HT-29 (cell line): ENCODE measurements at regions not wholly inside any gene's neighbourhood (a gene's known extent, or its start where the extent isn't known, plus 50 kb on each side); places are given as distances from the start of the nearest gene placed in this dataset.

Experiments
- DNase-seq: peaks from one replicate; pipeline ENCODE4 v3.0.0-alpha.2; 2015; ENCODE audit warnings: low spot score

DNA sequence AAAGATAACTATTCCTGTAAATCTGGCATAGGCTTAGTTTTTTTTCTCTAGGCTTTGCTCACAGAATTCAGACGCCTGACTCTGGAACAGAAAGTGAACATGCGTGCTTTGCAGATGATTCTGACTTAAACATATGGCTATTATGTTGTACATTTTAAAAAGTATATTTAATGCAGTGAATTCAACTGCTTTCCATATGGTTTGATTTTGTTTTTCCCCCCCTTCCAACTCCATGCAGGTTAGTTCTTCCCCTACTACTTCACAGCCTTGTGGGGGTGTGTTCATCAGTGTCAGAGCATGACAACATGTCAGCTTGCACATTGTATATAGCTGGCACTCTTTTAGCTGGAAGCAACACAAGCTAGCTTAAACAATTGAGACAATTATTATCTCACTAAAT lies 226.8 kb downstream of the TMEM167A start:
- no peak for DNase-seq

DNA sequence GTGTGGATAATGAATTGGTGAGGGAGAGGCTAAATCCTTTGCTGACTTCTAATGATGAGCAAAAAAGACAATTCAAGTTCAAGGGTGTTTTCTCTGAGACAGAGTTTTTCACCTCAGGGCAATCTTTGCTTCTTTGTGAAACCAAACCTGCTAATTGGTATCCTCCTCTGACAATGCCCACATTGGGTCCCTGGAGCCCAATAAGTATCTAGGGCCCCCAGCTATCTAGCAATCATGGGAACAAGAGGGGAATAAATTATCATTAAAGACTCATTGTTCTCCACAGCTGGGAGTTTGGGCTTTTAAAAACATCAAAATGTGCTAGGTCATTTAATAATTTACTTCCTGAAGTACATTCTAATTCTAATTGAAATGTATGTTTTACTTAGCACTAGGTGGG lies 227.3 kb downstream of the TMEM167A start:
- no peak for DNase-seq

DNA sequence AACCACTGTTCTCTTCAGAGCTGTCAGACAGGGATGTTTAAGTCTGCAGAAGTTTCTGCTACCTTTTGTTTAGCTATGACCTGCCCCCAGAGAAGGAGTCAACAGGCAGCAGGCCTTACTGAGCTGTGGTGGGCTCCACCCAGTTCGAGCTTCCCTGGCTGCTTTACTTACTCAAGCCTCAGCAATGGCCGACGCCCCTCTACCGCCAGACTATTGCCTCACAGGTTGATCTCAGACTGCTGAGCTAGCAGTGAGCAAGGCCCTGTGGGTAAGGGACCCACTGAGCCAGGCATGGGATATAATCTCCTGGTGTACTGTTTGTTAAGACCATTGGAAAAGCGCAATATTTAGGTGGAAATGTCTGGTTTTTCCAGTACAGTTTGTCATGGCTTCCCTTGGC lies 229.6 kb downstream of the TMEM167A start:
- DNase-seq = no peak

DNA sequence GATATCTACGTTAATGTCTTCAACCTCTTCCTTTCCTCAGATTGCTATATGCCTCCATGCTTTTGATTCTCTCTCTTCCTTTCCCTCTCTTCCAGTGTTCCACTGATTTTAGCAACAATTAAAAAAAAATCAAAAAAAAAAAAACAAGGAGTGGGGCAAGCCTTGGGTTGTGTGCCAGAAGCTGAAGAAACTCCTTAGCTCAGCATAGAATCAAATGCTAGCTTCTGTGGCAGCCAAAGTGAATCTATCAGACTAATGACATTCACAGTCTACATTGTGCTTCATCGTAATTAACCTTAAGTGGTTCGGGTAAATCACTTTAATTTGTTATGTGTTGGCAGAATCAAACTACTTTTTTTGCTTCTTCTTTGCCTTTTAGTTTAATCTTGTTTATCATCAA lies 237.3 kb downstream of the TMEM167A start:
- no peak for DNase-seq

DNA sequence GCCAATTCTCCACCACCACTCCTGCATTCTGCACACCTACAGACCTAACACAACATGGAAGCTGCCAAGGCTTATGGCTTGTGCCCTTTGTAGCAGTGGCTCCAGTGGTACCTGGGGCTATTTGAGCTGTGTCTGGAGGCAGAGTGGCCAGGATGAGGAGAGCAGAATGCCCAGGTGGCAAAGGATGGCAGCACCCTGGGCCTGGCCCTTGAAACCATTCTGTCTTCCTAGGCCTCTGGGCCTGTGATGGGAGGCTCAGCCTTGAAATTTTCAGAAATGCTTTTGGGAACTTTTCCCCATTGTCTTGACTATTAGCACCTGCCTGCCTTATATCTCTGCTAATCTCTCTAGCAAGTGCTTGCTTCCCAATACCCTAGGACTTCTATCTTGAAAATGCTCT lies 241.7 kb downstream of the TMEM167A start:
- no peak for DNase-seq

DNA sequence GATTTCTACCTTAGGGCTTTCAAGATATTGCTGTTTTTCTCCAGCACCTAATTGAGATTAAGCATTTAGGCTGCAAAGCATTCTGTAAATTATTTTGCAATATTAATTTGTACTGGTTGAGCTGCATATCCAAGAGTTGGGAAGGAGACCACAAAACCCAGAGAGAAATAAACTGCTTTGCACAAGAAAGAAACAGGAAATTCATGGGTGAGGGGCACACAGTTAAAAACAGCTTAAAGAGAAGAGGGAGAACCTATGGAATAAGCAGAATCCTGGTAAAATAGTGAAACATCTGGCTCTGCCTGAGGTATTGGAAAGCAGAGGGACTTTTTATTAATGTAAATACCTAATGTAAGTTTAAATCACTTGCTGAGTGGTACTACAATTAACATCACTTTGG lies 243.0 kb downstream of the TMEM167A start:
- DNase-seq = no peak

DNA sequence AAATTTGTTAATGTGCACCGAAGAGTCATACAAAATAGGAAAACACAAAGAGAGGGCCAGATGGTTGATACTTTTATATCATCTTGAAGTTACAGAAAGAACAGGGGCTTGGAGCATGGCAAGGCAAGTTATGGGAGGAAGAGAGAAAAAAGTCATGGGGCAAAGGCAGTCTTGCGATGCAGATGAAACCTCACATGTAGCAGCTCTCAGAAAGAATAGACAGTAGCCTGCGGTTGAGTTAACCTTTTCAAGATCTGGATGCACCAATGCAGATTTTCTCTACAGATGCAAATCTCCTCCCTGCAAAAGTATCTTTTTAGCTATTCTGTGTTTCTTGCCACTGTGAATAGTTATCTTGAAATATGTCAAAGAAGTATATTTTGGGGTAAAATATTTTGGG lies 243.9 kb downstream of the TMEM167A start:
- no peak for DNase-seq

GRCh38 chr5:82832445-82832844 lies 244.7 kb downstream of the TMEM167A start:
- no peak for DNase-seq

DNA sequence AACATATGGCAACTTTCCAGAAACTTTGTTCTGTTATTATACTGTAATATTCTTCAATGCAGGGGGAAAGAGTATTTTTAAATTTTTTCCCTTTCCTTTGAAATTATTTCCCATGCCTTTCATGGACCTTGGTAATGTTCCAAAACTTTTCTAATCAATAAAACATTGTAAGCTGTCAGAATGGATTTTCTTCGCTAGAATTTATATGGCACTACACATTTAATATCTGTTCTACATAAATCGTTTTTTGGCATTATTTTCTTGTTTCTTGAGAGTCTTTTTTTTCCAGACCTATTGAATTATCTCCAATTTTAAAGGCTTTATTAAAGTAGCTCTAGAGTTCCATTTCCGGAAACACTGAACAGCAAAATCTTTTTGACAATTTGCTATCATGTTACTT lies 249.0 kb downstream of the TMEM167A start:
- no peak for DNase-seq

DNA sequence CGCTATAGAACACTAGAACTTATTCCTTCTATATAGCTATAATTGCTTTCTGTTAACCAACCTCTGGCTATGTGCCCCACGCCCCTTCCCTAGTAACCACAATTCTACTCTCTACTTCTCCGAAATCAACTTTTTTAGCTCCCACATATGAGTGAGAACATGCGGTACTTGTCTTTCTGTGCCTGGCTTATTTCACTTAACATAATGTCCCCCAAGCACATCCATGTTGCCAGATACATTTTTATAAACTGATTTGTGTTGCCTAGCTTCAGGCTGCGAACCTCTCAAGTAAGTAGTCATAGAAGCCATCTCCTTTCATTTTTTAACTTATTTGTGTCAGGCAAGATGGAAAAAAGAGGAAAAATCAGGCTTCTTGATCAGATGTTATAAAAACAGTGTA lies 249.5 kb downstream of the TMEM167A start:
- no peak for DNase-seq

- DNase-seq = no peak
Measured at GRCh38 chr5:82822634-82822927, 254.6 kb downstream of the TMEM167A start.

- DNase-seq = no peak
Measured at GRCh38 chr5:82821846-82822633, 255.2 kb downstream of the TMEM167A start.

DNA sequence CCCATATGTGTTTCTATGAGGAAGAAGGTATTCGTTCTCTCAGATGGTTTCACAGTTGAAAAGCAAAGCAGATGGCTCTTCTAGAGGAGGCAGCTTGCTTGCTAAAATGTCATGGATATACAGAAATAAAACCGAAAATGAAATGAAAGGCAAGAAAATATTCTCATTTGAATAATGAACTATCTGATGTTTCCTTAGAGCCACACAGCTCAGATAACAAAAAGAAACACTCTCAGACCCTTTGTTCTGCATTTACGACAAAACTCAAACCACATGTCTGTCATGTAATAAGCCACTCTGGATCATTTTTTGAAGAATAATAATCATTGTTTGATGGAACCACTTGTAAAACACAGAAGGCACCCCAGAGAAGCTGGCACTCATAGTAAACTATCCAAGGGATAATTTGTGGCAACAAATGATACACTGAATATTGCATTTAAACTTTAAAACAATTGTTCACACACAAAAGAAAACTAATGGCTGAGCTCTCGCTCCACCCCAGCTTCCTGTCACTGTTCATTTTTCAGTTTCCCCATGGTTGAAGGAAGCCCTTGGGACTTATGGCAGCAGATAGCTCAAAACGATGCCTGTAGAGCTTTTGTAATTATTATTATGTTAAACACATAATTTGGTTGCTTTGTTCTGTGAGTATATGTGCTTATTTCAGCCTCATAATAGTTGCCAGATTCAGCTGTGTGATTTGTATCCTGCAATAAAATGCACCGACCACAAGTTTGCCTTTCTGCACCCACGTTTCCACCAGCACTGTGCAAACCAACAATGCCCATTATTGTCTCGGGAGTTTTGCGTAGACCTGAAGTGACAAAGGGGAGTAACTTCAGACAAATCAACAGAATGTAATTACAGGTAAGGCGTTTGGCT lies 256.0 kb downstream of the TMEM167A start:
- DNase-seq = no peak

DNA sequence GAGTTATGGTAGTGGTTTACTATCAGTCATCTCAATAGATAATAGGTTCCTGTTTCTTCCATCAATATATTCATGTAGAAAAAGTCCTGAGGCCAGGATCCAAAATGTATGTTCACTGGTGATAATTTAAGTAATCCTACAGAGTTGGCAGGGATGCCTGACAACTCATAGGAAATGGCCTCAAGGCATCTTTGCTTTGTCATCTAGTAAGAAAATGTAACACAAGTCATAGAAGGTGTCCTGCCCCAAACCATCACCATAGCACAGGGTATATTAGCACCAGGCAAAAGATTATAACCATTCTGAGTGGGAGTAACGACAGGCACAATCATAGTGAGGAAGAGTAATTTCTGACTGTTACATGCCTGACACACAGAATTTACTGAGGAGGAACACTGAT lies 257.0 kb downstream of the TMEM167A start:
- DNase-seq = no peak

- no peak for DNase-seq
Measured at GRCh38 chr5:82817897-82818676, 259.1 kb downstream of the TMEM167A start.

- DNase-seq = no peak
Measured at GRCh38 chr5:82816926-82817325, 260.3 kb downstream of the TMEM167A start.

- DNase-seq = no peak
Measured at GRCh38 chr5:82815871-82816270, 261.3 kb downstream of the TMEM167A start.

- DNase-seq = no peak
Measured at GRCh38 chr5:82813861-82814260, 263.3 kb downstream of the TMEM167A start.

GRCh38 chr5:82812575-82812974 lies 264.6 kb downstream of the TMEM167A start:
- DNase-seq = no peak

DNA sequence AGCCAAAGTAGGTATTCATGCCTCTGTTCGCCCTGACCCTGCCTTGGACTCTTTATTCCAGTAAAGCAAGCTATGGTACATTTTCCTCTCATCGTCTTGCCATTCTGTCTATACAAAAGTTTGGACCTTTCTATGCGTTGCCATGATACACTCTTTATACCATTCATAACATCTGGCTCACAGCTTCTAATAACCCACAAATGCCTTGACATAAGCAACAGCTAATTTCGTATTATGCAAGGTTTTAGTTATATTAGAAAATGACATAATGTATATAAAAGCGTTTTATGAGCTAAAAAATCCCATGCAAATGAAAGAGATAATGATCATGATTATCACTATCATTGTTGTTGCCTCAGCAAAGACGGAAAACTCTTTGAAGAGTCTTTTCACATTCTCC lies 265.7 kb downstream of the TMEM167A start:
- no peak for DNase-seq

DNA sequence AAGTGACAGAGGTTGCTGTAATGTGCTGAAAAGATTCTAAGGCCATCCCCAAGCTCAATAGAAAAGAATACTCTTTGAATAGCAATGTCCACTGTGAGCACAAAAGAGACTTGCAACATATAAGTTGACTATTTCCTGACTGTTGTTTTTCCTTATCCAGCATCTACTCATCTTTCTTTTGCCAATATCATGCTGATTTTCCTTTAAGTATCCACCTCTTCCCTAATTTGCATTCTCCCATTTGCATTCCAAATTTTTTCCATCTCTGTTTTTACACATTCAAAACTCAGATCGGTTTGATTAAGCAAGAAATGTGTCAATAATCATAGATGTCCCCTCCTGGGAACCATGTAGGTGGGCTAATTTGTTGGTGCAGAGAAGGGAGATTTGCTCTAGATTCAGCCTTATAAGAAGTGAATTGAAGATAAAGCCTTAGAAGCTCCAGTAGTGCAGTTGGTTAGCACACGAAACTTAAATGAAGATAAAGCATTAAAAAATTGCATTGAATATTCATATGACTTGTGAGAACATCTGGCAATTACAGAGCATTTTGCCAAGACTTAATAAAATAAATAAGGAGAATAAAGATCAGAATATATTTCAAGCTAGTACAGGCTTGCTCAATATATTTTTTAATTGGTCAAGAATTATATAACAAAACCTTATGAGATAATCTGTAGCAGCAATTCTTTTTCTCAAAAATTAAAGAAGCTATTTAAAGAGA lies 267.6 kb downstream of the TMEM167A start:
- DNase-seq = no peak

DNA sequence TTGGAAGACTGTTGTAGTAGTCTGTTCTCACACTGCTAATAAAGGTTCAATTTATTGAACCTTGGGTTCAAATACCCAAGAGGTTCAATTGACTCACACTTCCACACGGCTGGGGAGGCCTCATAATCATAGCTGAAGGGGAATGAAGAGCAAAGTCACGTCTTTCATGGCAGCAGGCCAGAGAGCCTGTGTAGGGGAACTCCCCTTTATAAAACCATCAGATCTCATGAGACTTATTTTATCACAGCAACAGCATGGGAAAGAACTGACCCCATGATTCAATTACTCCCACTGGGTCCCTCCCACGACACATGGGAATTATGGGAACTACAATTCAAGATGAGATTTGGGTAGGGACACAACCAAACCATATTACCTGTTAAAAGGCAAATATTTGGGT lies 268.2 kb downstream of the TMEM167A start:
- no peak for DNase-seq
